ENCODE measurements at regions not wholly inside any gene's neighbourhood (a gene's known extent, or its start where the extent isn't known, plus 50 kb on each side); places are given as distances from the start of the nearest gene placed in this dataset.

DNA sequence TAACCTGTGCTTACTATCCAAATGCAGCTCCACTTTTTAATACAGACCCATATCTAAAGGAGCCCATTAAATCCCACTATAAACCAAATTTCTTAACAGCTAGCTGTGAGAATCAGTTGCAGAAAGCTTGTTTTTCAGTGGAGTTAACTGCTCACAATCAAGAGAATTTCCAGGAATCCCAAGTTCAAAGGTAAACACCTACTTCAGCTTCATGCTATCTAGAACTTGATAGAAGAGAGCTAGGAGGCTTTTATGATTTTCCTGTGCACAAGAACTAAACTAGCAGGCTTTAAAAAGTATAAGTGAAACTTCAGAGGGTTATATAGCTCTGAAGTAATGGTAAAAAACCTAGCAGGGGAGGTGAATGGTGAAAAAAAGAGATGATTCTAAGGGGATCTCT is 96.2 kb upstream of the PABPC4L start:
- TF ChIP-seq, protein P1, sequence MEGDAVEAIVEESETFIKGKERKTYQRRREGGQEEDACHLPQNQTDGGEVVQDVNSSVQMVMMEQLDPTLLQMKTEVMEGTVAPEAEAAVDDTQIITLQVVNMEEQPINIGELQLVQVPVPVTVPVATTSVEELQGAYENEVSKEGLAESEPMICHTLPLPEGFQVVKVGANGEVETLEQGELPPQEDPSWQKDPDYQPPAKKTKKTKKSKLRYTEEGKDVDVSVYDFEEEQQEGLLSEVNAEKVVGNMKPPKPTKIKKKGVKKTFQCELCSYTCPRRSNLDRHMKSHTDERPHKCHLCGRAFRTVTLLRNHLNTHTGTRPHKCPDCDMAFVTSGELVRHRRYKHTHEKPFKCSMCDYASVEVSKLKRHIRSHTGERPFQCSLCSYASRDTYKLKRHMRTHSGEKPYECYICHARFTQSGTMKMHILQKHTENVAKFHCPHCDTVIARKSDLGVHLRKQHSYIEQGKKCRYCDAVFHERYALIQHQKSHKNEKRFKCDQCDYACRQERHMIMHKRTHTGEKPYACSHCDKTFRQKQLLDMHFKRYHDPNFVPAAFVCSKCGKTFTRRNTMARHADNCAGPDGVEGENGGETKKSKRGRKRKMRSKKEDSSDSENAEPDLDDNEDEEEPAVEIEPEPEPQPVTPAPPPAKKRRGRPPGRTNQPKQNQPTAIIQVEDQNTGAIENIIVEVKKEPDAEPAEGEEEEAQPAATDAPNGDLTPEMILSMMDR (conservative IDR thresholded peaks at IDR 0.05 in 1 of 2, IDR thresholded peaks at IDR 0.05 in 1 of 2; ENCODE audit: extremely low read depth in 1 of 2, insufficient read depth in 1 of 2, low read depth in 1 of 2, low read length in 2 of 2) = no peak
- no peak for TF ChIP-seq EZH2 (IDR thresholded peaks at IDR 0.05; ENCODE audit: borderline replicate concordance, low read length)

All from mammary epithelial cell (primary cell).